ENCODE measurements at regions not wholly inside any gene's neighbourhood (a gene's known extent, or its start where the extent isn't known, plus 50 kb on each side); places are given as distances from the start of the nearest gene placed in this dataset.
A peak's percentile ranks its signal among the peaks of the same experiment; 100 is the strongest.
"Not testable (repeated sequence)": the region's sequence is repeated elsewhere in the genome, so short reads cannot be mapped to it uniquely, and the experiment has no call there.

DNA sequence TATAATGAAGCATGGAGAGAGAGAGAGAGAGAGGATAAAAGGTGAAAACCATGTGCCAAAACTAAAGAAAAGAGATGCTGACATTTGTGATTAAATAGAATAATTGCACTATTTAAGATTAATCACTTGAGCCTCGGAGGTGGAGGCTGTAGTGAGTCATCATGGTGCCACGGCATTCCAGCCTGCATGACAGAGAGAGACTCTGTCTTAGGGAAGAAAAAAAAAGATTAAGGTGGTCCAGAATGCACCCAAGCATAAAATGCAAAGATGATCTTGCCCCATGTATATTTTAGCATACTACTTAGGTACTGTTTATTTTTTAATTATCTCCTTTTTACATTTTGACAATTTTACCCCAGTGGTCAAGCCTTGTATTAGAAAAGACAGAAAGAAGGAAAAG, 742.5 kb downstream of the SPATA31A1 start:
- H3K79me2 ChIP-seq (ENCODE audit: control insufficient read depth, insufficient read depth, low read length, poor library complexity); H2AFZ ChIP-seq (ENCODE audit: insufficient read depth, low read length, poor library complexity); H3K36me3 ChIP-seq (ENCODE audit: control insufficient read depth in 1 of 2, insufficient read depth in 2 of 2, low read length in 2 of 2); H2BK5ac ChIP-seq (ENCODE audit: low read depth, low read length, poor library complexity); H2BK12ac ChIP-seq (ENCODE audit: low read length); H3K79me1 ChIP-seq (ENCODE audit: low read length); H3K9me3 ChIP-seq (ENCODE audit: insufficient read depth, low read depth, low read length); H3K14ac ChIP-seq (ENCODE audit: low read length); H3K4me2 ChIP-seq (ENCODE audit: low read length); H3K27ac ChIP-seq (ENCODE audit: low read depth, low read length); H2BK120ac ChIP-seq (ENCODE audit: insufficient read depth, low read length, poor library complexity); H4K91ac ChIP-seq (ENCODE audit: low read depth, low read length); H3K4me3 ChIP-seq (ENCODE audit: low read depth, low read length); H4K12ac ChIP-seq (ENCODE audit: low read depth, low read length); H3K23ac ChIP-seq (ENCODE audit: low read length); H3K4me1 ChIP-seq (ENCODE audit: control insufficient read depth in 1 of 2, insufficient read depth in 2 of 2, low read length in 2 of 2); H3K18ac ChIP-seq (ENCODE audit: low read length); H3K27me3 ChIP-seq (ENCODE audit: insufficient read depth, low read length); H3K4ac ChIP-seq (ENCODE audit: low read depth, low read length); H2AK5ac ChIP-seq (ENCODE audit: low read length); H4K8ac ChIP-seq (ENCODE audit: low read depth, low read length); H3K9ac ChIP-seq (ENCODE audit: low read length): not testable (repeated sequence)
- DNase-seq, result peak in 1 of 2 donors; percentile 10
- WGBS (ENCODE audit: extremely low coverage, insufficient coverage, insufficient read length), result no CpG with 5 or more reads among the region's 2 CpGs

GRCh38 chr9:40106003-40106782, 750.7 kb downstream of the SPATA31A1 start:
- H4K12ac ChIP-seq (ENCODE audit: low read depth, low read length); H3K27ac ChIP-seq (ENCODE audit: low read depth, low read length); H2BK12ac ChIP-seq (ENCODE audit: low read length); H2BK120ac ChIP-seq (ENCODE audit: insufficient read depth, low read length, poor library complexity); H3K36me3 ChIP-seq (ENCODE audit: control insufficient read depth in 1 of 2, insufficient read depth in 2 of 2, low read length in 2 of 2); H2AFZ ChIP-seq (ENCODE audit: insufficient read depth, low read length, poor library complexity); H3K79me1 ChIP-seq (ENCODE audit: low read length); H3K4me2 ChIP-seq (ENCODE audit: low read length); H3K9ac ChIP-seq (ENCODE audit: low read length); H3K14ac ChIP-seq (ENCODE audit: low read length); H4K91ac ChIP-seq (ENCODE audit: low read depth, low read length); H4K8ac ChIP-seq (ENCODE audit: low read depth, low read length); H2BK5ac ChIP-seq (ENCODE audit: low read depth, low read length, poor library complexity); H3K4me3 ChIP-seq (ENCODE audit: low read depth, low read length); H2AK5ac ChIP-seq (ENCODE audit: low read length); H3K23ac ChIP-seq (ENCODE audit: low read length); H3K18ac ChIP-seq (ENCODE audit: low read length); H3K4me1 ChIP-seq (ENCODE audit: control insufficient read depth in 1 of 2, insufficient read depth in 2 of 2, low read length in 2 of 2); H3K79me2 ChIP-seq (ENCODE audit: control insufficient read depth, insufficient read depth, low read length, poor library complexity); H3K9me3 ChIP-seq (ENCODE audit: insufficient read depth, low read depth, low read length); H3K4ac ChIP-seq (ENCODE audit: low read depth, low read length); H3K27me3 ChIP-seq (ENCODE audit: insufficient read depth, low read length): not testable (repeated sequence)
- WGBS (ENCODE audit: extremely low coverage, insufficient coverage, insufficient read length), result no CpG with 5 or more reads among the region's 71 CpGs
- peak; percentile 0 to 21 for DNase-seq

- not testable (repeated sequence) for H4K91ac ChIP-seq (ENCODE audit: low read depth, low read length); DNase-seq; H2BK120ac ChIP-seq (ENCODE audit: insufficient read depth, low read length, poor library complexity); H3K14ac ChIP-seq (ENCODE audit: low read length); H2BK5ac ChIP-seq (ENCODE audit: low read depth, low read length, poor library complexity); H3K4me3 ChIP-seq (ENCODE audit: low read depth, low read length); H2BK12ac ChIP-seq (ENCODE audit: low read length); H3K9me3 ChIP-seq (ENCODE audit: insufficient read depth, low read depth, low read length); H4K8ac ChIP-seq (ENCODE audit: low read depth, low read length); H3K4ac ChIP-seq (ENCODE audit: low read depth, low read length); H3K9ac ChIP-seq (ENCODE audit: low read length); H3K27me3 ChIP-seq (ENCODE audit: insufficient read depth, low read length); H2AK5ac ChIP-seq (ENCODE audit: low read length); H3K23ac ChIP-seq (ENCODE audit: low read length); H3K27ac ChIP-seq (ENCODE audit: low read depth, low read length); H3K4me2 ChIP-seq (ENCODE audit: low read length); H3K36me3 ChIP-seq (ENCODE audit: control insufficient read depth in 1 of 2, insufficient read depth in 2 of 2, low read length in 2 of 2); H2AFZ ChIP-seq (ENCODE audit: insufficient read depth, low read length, poor library complexity); H3K4me1 ChIP-seq (ENCODE audit: control insufficient read depth in 1 of 2, insufficient read depth in 2 of 2, low read length in 2 of 2); H4K12ac ChIP-seq (ENCODE audit: low read depth, low read length); H3K79me2 ChIP-seq (ENCODE audit: control insufficient read depth, insufficient read depth, low read length, poor library complexity); H3K18ac ChIP-seq (ENCODE audit: low read length); H3K79me1 ChIP-seq (ENCODE audit: low read length)
- no CpG with 5 or more reads among the region's 33 CpGs for WGBS (ENCODE audit: extremely low coverage, insufficient coverage, insufficient read length)
Measured at GRCh38 chr9:40106783-40107248, 751.3 kb downstream of the SPATA31A1 start.

DNA sequence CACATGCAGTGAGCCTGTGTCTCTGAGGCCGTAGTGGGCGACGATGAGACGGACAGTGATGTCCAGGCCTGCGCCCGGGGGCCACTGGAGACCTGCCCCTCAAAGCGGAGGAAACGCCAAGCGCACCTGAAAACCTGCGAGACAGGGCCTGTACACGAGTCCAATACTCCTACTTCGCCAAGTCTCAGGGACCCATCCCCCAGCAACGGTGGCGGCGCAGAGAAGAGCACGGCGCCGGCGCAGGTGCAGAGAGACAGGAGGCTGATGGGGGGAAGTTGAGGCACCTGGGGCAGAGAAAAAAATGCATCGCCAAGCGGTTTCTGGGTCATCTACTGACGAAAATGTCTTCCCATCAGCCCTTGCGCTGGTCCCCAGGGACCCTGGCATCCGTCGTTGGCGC, 751.8 kb downstream of the SPATA31A1 start:
- not testable (repeated sequence) for DNase-seq; H3K9me3 ChIP-seq (ENCODE audit: insufficient read depth, low read depth, low read length); H4K12ac ChIP-seq (ENCODE audit: low read depth, low read length); H2BK12ac ChIP-seq (ENCODE audit: low read length); H4K91ac ChIP-seq (ENCODE audit: low read depth, low read length); H3K23ac ChIP-seq (ENCODE audit: low read length); H4K8ac ChIP-seq (ENCODE audit: low read depth, low read length); H3K4me2 ChIP-seq (ENCODE audit: low read length); H2AFZ ChIP-seq (ENCODE audit: insufficient read depth, low read length, poor library complexity); H3K18ac ChIP-seq (ENCODE audit: low read length); H3K36me3 ChIP-seq (ENCODE audit: control insufficient read depth in 1 of 2, insufficient read depth in 2 of 2, low read length in 2 of 2); H3K4me1 ChIP-seq (ENCODE audit: control insufficient read depth in 1 of 2, insufficient read depth in 2 of 2, low read length in 2 of 2); H3K14ac ChIP-seq (ENCODE audit: low read length); H3K79me1 ChIP-seq (ENCODE audit: low read length); H2AK5ac ChIP-seq (ENCODE audit: low read length); H3K4me3 ChIP-seq (ENCODE audit: low read depth, low read length); H3K9ac ChIP-seq (ENCODE audit: low read length); H2BK5ac ChIP-seq (ENCODE audit: low read depth, low read length, poor library complexity); H3K27ac ChIP-seq (ENCODE audit: low read depth, low read length); H3K4ac ChIP-seq (ENCODE audit: low read depth, low read length); H3K27me3 ChIP-seq (ENCODE audit: insufficient read depth, low read length); H2BK120ac ChIP-seq (ENCODE audit: insufficient read depth, low read length, poor library complexity); H3K79me2 ChIP-seq (ENCODE audit: control insufficient read depth, insufficient read depth, low read length, poor library complexity)
- WGBS (ENCODE audit: extremely low coverage, insufficient coverage, insufficient read length), result no CpG with 5 or more reads among the region's 26 CpGs

Data from trophoblast cell (in vitro differentiated cells and primary cell).